WTC11 (cell line): ENCODE measurements at regions not wholly inside any gene's neighbourhood (a gene's known extent, or its start where the extent isn't known, plus 50 kb on each side); places are given as distances from the start of the nearest gene placed in this dataset.

Experiments
- ATAC-seq: fragments of 200-7000 bp; cut with Tn5 transposase; 2 replicates; pipeline ENCODE4 v1.10.0; 2021; ENCODE audit warnings: mild to moderate bottlenecking, moderate library complexity
- CTCF ChIA-PET: fragments of 300-600 bp; sonication (Branson Sonifier 250); formaldehyde crosslinking; loops from one replicate; lab custom pipeline; 2021; ENCODE audit warnings: antibody characterized with exemption; lab: Charles Lee
- POLR2A ChIA-PET: fragments of 350-600 bp; sonication (Branson Sonifier 250); formaldehyde crosslinking; loops from one replicate; lab custom pipeline; 2021; ENCODE audit warnings: antibody characterized with exemption; lab: Charles Lee
- DNase-seq: peaks from one replicate; pipeline ENCODE4 v3.0.0; 2021; ENCODE audit warnings: low spot score
- H3K27ac Mint-ChIP-seq: 2 replicates; pipeline ENCODE4 v1.8.0; 2021; ENCODE audit warnings: mixed read lengths
- H3K27me3 Mint-ChIP-seq: 2 replicates; pipeline ENCODE4 v1.8.0; 2021; ENCODE audit warnings: low read depth, mild to moderate bottlenecking, moderate library complexity, mixed read lengths
- H3K36me3 Mint-ChIP-seq: 2 replicates; pipeline ENCODE4 v1.8.0; 2021; ENCODE audit warnings: mixed read lengths
- H3K4me1 Mint-ChIP-seq: 2 replicates; pipeline ENCODE4 v1.8.0; 2022; ENCODE audit warnings: mixed read lengths
- H3K4me3 Mint-ChIP-seq: 2 replicates; pipeline ENCODE4 v1.8.0; 2021; ENCODE audit warnings: mild to moderate bottlenecking, moderate library complexity, mixed read lengths
- H3K9me3 Mint-ChIP-seq: 2 replicates; pipeline ENCODE4 v1.8.0; 2021; ENCODE audit warnings: mixed read lengths
- AFF4 ChIP-seq: sonication (generic); formaldehyde crosslinking; IDR thresholded peaks from 2 replicates; pipeline ENCODE4 v1.8.1; 2023; ENCODE audit warnings: mild to moderate bottlenecking, missing genetic modification reagents, borderline replicate concordance
- AR ChIP-seq: fragments of 250-450 bp; sonication (Bioruptor Pico); IDR thresholded peaks from 2 replicates; pipeline ENCODE4 v1.9.0; 2021; ENCODE audit warnings: mild to moderate bottlenecking
- ARID4B ChIP-seq: sonication (generic); formaldehyde crosslinking; IDR thresholded peaks from 2 replicates; pipeline ENCODE4 v1.8.0; 2023; ENCODE audit warnings: missing genetic modification reagents, mild to moderate bottlenecking, borderline replicate concordance
- ATF2 ChIP-seq: sonication (generic); formaldehyde crosslinking; IDR thresholded peaks from 2 replicates; pipeline ENCODE4 v1.8.1; 2022; ENCODE audit warnings: low read depth, missing genetic modification reagents, borderline replicate concordance
- ATF6 ChIP-seq: sonication (generic); formaldehyde crosslinking; IDR thresholded peaks from 2 replicates; pipeline ENCODE4 v1.8.1; 2023; ENCODE audit warnings: mild to moderate bottlenecking, missing genetic modification reagents
- CTCF ChIP-seq: fragments of 200-600 bp; IDR thresholded peaks from 2 replicates; pipeline ENCODE4 v1.8.0; 2022; ENCODE audit warnings: antibody characterized with exemption
- FOXP4 ChIP-seq: sonication (generic); formaldehyde crosslinking; IDR thresholded peaks from 2 replicates; pipeline ENCODE4 v1.8.0; 2022; ENCODE audit warnings: mild to moderate bottlenecking, missing genetic modification reagents
- MXD4 ChIP-seq: fragments of 250-450 bp; sonication (Bioruptor Pico); IDR thresholded peaks from 2 replicates; pipeline ENCODE4 v1.8.0; 2021; ENCODE audit warnings: mild to moderate bottlenecking, moderate library complexity, borderline replicate concordance
- MYBL2 ChIP-seq: sonication (generic); formaldehyde crosslinking; IDR thresholded peaks from 2 replicates; pipeline ENCODE4 v1.8.1; 2023; ENCODE audit warnings: mild to moderate bottlenecking, moderate library complexity, missing genetic modification reagents
- RELA ChIP-seq: sonication (generic); formaldehyde crosslinking; IDR thresholded peaks from 2 replicates; pipeline ENCODE4 v1.8.1; 2022; ENCODE audit warnings: missing genetic modification reagents, mild to moderate bottlenecking, borderline replicate concordance
- TCF7 ChIP-seq: sonication (generic); formaldehyde crosslinking; IDR thresholded peaks from 2 replicates; pipeline ENCODE4 v1.8.0; 2022; ENCODE audit warnings: mild to moderate bottlenecking, low read depth, missing genetic modification reagents, moderate library complexity
- TEAD4 ChIP-seq: sonication (generic); formaldehyde crosslinking; IDR thresholded peaks from 2 replicates; pipeline ENCODE4 v1.8.0; 2022; ENCODE audit warnings: mild to moderate bottlenecking, missing genetic modification reagents
- ZNF425 ChIP-seq: fragments of 250-450 bp; sonication (Bioruptor Pico); conservative IDR thresholded peaks from 2 replicates; pipeline ENCODE4 v1.9.0; 2021; ENCODE audit warnings: mild to moderate bottlenecking
- ZNF671 ChIP-seq: fragments of 250-450 bp; sonication (Bioruptor Pico); IDR thresholded peaks from 2 replicates; pipeline ENCODE4 v1.8.0; 2021; ENCODE audit warnings: mild to moderate bottlenecking

GRCh38 chr2:153105829-153106578 is 372.6 kb downstream of the RPRM start (continued):
- no peak for TF ChIP-seq TEAD4 (CRISPR knock-in tag)
- TF ChIP-seq ZNF425 = no peak
- no peak for TF ChIP-seq ZNF671 (CRISPR knock-in tag)
- no peak for TF ChIP-seq MYBL2 (CRISPR knock-in tag)
- TF ChIP-seq ATF6 (CRISPR knock-in tag) = no peak
- TF ChIP-seq TCF7 = no peak
- no peak for TF ChIP-seq FOXP4
- TF ChIP-seq ATF2 = no peak
- TF ChIP-seq CTCF = no peak

GRCh38 chr2:153101187-153101586 is 377.4 kb downstream of the RPRM start:
- Mint-ChIP-seq H3K27ac (no peak overlapping the region), H3K4me3 (no peak overlapping the region), H3K4me1 (no peaks in the 10 kb centered on the region), H3K36me3 (no peaks in the 10 kb centered on the region), H3K9me3 (peaks cover 3% of the 10 kb centered on the region; the same call in 1 of the 2 replicates), H3K27me3 (no peaks in the 10 kb centered on the region)
- DNase-seq = no peak
- ATAC-seq = no peak
- ChIA-PET CTCF (no interaction called here), POLR2A (no interaction called here)
- no peak for TF ChIP-seq ARID4B (CRISPR knock-in tag)
- TF ChIP-seq AR (CRISPR knock-in tag) = no peak
- no peak for TF ChIP-seq RELA (CRISPR knock-in tag)
- no peak for TF ChIP-seq MXD4
- no peak for TF ChIP-seq AFF4
